Panc1 (cell line): ENCODE measurements at regions not wholly inside any gene's neighbourhood (a gene's known extent, or its start where the extent isn't known, plus 50 kb on each side); places are given as distances from the start of the nearest gene placed in this dataset.

Source experiments
- ATAC-seq: fragments of 200-7000 bp; cut with Tn5 transposase; 2 replicates; pipeline ENCODE4 v1.9.1; 2020; ENCODE audit warnings: mild to moderate bottlenecking, moderate library complexity
- BruUV-seq: library from RNA; stranded (reverse); fragments of 400-500 nt; replicated peaks from 2 replicates; lab custom pipeline; 2021; lab: Mats Ljungman, UMichigan
- CTCF ChIA-PET: fragments of 300-600 bp; sonication (Branson Sonifier 250); formaldehyde crosslinking; loops from one replicate; lab custom pipeline; 2022; ENCODE audit warnings: antibody characterized with exemption; lab: Charles Lee
- POLR2A ChIA-PET: fragments of 300-600 bp; sonication (Branson Sonifier 250); formaldehyde crosslinking; loops from one replicate; lab custom pipeline; 2022; ENCODE audit warnings: antibody characterized with exemption; lab: Charles Lee
- DNase-seq: peaks from one replicate; pipeline ENCODE4 v3.0.0-alpha.2; 2010; ENCODE audit warnings: low read depth, low spot score
- H3K27ac ChIP-seq: 2 replicates; pipeline ENCODE4 v1.5.1; 2011; ENCODE audit warnings: mild to moderate bottlenecking, low read length, inconsistent platforms
- H3K27me3 ChIP-seq: fragments of 200-500 bp; sonication (Bioruptor generic); 2 replicates; pipeline ENCODE4 v1.6.0; 2014; ENCODE audit warnings: low read length, inconsistent platforms; ENCODE audit not compliant: control insufficient read depth, insufficient read depth
- H3K36me3 ChIP-seq: fragments of 200-500 bp; sonication (Bioruptor generic); 2 replicates; pipeline ENCODE4 v1.5.1; 2014; ENCODE audit warnings: inconsistent platforms, mild to moderate bottlenecking, low read length, moderate library complexity; ENCODE audit not compliant: control insufficient read depth, insufficient read depth
- H3K4me1 ChIP-seq: 2 replicates; pipeline ENCODE4 v1.5.1; 2011; ENCODE audit warnings: inconsistent platforms, mild to moderate bottlenecking, low read length, moderate library complexity; ENCODE audit not compliant: control insufficient read depth, insufficient read depth
- H3K4me3 ChIP-seq, 2 experiments: 2 replicates each; pipeline ENCODE4 v1.5.1; 2011 to 2012; ENCODE audit warnings: low read depth in 2 of 2, low read length in 2 of 2, mild to moderate bottlenecking in 2 of 2, inconsistent platforms in 1 of 2, moderate library complexity in 1 of 2
- H3K9me3 ChIP-seq: fragments of 200-500 bp; sonication (Bioruptor generic); 2 replicates; pipeline ENCODE4 v1.5.1; 2014; ENCODE audit warnings: low read depth, mild to moderate bottlenecking, inconsistent platforms, low read length, moderate library complexity; ENCODE audit not compliant: control insufficient read depth, insufficient read depth
- CTCF ChIP-seq: fragments of 450-650 bp; IDR thresholded peaks from 2 replicates; pipeline ENCODE4 v1.5.1; 2017; ENCODE audit warnings: mild to moderate bottlenecking
- POLR2AphosphoS5 ChIP-seq: IDR thresholded peaks from 2 replicates; pipeline ENCODE4 v1.6.1; 2012; ENCODE audit warnings: mild to moderate bottlenecking, low read depth, low read length, moderate library complexity
- SIN3A ChIP-seq: IDR thresholded peaks from 2 replicates; pipeline ENCODE4 v1.6.1; 2012; ENCODE audit warnings: low read depth, mild to moderate bottlenecking, low read length, moderate library complexity, borderline replicate concordance; ENCODE audit not compliant: insufficient read depth
- TCF7L2 ChIP-seq: IDR thresholded peaks from 2 replicates; pipeline ENCODE4 v1.6.1; 2011; ENCODE audit warnings: mild to moderate bottlenecking, low read depth, low read length, inconsistent platforms
- in situ Hi-C: cut with HindIII; loops from 2 replicates; pipeline ENCODE4 v1.10.0; 2016; ENCODE audit warnings: low sequenced_read_pairs, low pct_unique_long_range_greater_than_20kb
- intact Hi-C: fragments of 100-400 bp; cut with micrococcal nuclease; formaldehyde crosslinking; loops from one replicate; pipeline ENCODE4 v1.10.0; 2022; ENCODE audit not compliant: unreplicated experiment
- TF ChIP-seq, protein P1 (sequence below), 2 experiments: IDR thresholded peaks; 2 replicates each; pipeline ENCODE4 v1.6.1; 2011 to 2012; ENCODE audit warnings: low read depth in 2 of 2, control low read depth in 1 of 2, low read length in 1 of 2, mild to moderate bottlenecking in 1 of 2, moderate library complexity in 1 of 2; ENCODE audit not compliant: insufficient read depth in 1 of 2

GRCh38 chr22:22771696-22772377 is 115.8 kb upstream of the IGLL5 start:
- Histone ChIP-seq H3K4me3 (no peak overlapping the region), H3K27ac (no peak overlapping the region), H3K4me1 (no peaks in the 10 kb centered on the region), H3K36me3 (no peaks in the 10 kb centered on the region), H3K27me3 (no peaks in the 10 kb centered on the region; the same call in 1 of the 2 replicates), H3K9me3 (no peaks in the 10 kb centered on the region)
- ATAC-seq, result no peak
- ChIA-PET POLR2A (interaction anchor here (0.6 kb wide), 1 partner anchor 35 kb away, joined by 4 read pairs; no protein-coding TSS in a partner anchor), CTCF (interaction anchor here (0.7 kb wide), 1 partner anchor 152 kb away, joined by 4 read pairs; no protein-coding TSS in a partner anchor)
- BruUV-seq, result no TSS peak
- in situ Hi-C loops (no loop called here), intact Hi-C loops (loop anchor here (10.0 kb wide), 1 partner anchor 103 kb away; no protein-coding TSS in a partner anchor)
- DNase-seq, result no peak
- TF ChIP-seq POLR2AphosphoS5 (no peak), SIN3A (no peak)

DNA sequence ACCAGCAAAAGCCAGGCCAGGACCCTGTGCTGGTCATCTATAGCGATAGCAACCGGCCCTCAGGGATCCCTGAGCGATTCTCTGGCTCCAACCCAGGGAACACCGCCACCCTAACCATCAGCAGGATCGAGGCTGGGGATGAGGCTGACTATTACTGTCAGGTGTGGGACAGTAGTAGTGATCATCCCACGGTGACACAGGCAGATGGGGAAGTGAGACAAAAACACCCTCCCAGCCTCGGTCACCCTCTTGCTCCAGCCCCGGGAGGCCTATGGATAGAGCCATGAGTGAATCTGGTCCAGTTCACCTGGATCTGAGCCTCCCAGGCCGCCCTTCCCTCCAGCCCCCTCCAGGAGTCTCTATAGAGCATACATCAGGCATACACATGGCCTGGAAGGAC is 115.2 kb upstream of the IGLL5 start:
- intact Hi-C loops, result loop anchor here (10.0 kb wide), 1 partner anchor 102 kb away; no protein-coding TSS in a partner anchor
- no TSS peak for BruUV-seq
- ATAC-seq (no peak), DNase-seq (no peak)
- no peaks in the 10 kb centered on the region for H3K9me3 ChIP-seq
- TF ChIP-seq, protein P1, sequence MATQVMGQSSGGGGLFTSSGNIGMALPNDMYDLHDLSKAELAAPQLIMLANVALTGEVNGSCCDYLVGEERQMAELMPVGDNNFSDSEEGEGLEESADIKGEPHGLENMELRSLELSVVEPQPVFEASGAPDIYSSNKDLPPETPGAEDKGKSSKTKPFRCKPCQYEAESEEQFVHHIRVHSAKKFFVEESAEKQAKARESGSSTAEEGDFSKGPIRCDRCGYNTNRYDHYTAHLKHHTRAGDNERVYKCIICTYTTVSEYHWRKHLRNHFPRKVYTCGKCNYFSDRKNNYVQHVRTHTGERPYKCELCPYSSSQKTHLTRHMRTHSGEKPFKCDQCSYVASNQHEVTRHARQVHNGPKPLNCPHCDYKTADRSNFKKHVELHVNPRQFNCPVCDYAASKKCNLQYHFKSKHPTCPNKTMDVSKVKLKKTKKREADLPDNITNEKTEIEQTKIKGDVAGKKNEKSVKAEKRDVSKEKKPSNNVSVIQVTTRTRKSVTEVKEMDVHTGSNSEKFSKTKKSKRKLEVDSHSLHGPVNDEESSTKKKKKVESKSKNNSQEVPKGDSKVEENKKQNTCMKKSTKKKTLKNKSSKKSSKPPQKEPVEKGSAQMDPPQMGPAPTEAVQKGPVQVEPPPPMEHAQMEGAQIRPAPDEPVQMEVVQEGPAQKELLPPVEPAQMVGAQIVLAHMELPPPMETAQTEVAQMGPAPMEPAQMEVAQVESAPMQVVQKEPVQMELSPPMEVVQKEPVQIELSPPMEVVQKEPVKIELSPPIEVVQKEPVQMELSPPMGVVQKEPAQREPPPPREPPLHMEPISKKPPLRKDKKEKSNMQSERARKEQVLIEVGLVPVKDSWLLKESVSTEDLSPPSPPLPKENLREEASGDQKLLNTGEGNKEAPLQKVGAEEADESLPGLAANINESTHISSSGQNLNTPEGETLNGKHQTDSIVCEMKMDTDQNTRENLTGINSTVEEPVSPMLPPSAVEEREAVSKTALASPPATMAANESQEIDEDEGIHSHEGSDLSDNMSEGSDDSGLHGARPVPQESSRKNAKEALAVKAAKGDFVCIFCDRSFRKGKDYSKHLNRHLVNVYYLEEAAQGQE (IDR thresholded peaks at IDR 0.05; ENCODE audit: insufficient read depth in 1 of 2, low read depth in 2 of 2, low read length in 1 of 2), result no peak
- no peak overlapping the region for H3K27ac ChIP-seq
- ChIA-PET CTCF (interaction anchor here (0.7 kb wide), 1 partner anchor 152 kb away, joined by 4 read pairs; no protein-coding TSS in a partner anchor), POLR2A (interaction anchor here (0.6 kb wide), 1 partner anchor 35 kb away, joined by 4 read pairs; no protein-coding TSS in a partner anchor)
- in situ Hi-C loops, result no loop called here
- no peaks in the 10 kb centered on the region for H3K4me1 ChIP-seq
- H3K36me3 ChIP-seq, result no peaks in the 10 kb centered on the region
- H3K27me3 ChIP-seq, result no peaks in the 10 kb centered on the region; the same call in 1 of the 2 replicates
- no peak overlapping the region for H3K4me3 ChIP-seq

DNA sequence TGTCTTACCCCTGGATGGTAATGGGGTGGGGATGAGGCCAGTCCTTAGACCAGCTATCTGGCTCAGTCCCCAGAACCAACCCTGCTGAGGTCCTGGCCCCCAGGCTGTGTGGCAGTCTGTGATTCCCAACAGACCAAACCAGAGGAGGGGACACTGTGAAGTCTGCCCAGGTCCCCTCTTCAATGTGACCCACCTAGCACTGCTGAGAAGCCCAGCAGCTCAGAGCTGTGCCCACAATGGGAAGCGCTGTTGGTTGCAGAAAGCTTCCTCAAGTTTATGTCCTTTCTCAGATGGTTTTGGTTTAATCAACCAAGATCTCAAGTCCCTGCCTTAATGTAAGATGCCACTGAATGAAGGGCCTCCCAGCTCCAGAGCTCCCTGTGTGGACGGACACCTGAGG is 114.7 kb upstream of the IGLL5 start:
- BruUV-seq, result no TSS peak
- intact Hi-C loops (loop anchor here (10.0 kb wide), 1 partner anchor 102 kb away; no protein-coding TSS in a partner anchor), in situ Hi-C loops (no loop called here)
- CTCF ChIA-PET, result no interaction called here
- DNase-seq (no peak), ATAC-seq (no peak)
- no peaks in the 10 kb centered on the region for H3K9me3 ChIP-seq
- POLR2A ChIA-PET, result no interaction called here
- no peak overlapping the region for H3K4me3 ChIP-seq
- TF ChIP-seq POLR2AphosphoS5 (no peak), TCF7L2 (no peak), CTCF (no peak), SIN3A (no peak)
- TF ChIP-seq, protein P1 (IDR thresholded peaks at IDR 0.05; ENCODE audit: insufficient read depth in 1 of 2, low read depth in 2 of 2, low read length in 1 of 2), result no peak
- H3K27ac ChIP-seq, result no peak overlapping the region
- no peaks in the 10 kb centered on the region; the same call in 1 of the 2 replicates for H3K27me3 ChIP-seq
- H3K4me1 ChIP-seq, result no peaks in the 10 kb centered on the region
- H3K36me3 ChIP-seq, result no peaks in the 10 kb centered on the region
